Tibial nerve (tissue), 4 donors: ENCODE measurements at regions not wholly inside any gene's neighbourhood (a gene's known extent, or its start where the extent isn't known, plus 50 kb on each side); places are given as distances from the start of the nearest gene placed in this dataset.

Source experiments
- CTCF ChIP-seq, 5 experiments: fragments of 200-600 bp in 3 of 5; fragments of 450-650 bp in 2 of 5; sonication (generic) in 3 of 5; IDR thresholded peaks; one replicate each; pipeline ENCODE4 v1.5.1; 2016 to 2019; ENCODE audit warnings: antibody characterized with exemption in 5 of 5, mild to moderate bottlenecking in 3 of 5, moderate library complexity in 2 of 5
- EP300 ChIP-seq, 2 donors: sonication (generic); formaldehyde crosslinking; IDR thresholded peaks; one replicate each; pipeline ENCODE4 v1.6.1; 2017; ENCODE audit warnings: antibody characterized with exemption in 2 of 2, mild to moderate bottlenecking in 1 of 2
- POLR2A ChIP-seq, 2 donors: fragments of 450-650 bp; IDR thresholded peaks; one replicate each; pipeline ENCODE4 v1.6.1; 2017; ENCODE audit warnings: antibody characterized with exemption in 2 of 2, mild to moderate bottlenecking in 2 of 2, moderate library complexity in 2 of 2

DNA sequence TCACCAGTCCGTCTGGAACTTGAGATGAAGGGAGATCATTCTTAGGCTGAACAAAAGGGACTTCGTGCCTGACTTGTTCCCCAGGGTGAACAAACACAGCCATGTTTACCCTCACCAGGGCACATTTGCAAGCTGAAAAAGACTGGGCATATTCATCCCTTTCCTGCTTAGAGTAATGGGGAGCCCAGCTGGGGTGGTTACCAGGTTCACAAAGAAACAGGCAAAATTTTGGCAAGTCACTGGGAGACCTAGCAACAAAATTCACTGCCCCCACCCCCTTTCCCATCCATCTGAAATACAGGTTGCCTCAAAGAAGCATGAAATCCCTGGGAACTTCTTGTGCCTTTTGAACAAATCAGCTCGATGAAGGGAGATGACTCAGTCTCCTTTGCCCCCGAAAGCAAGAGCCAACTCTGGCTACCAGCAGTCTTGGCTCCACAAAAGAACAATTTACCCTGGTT is 775.0 kb downstream of the SQOR start:
- TF ChIP-seq CTCF (IDR thresholded peaks at IDR 0.05) (no peak), EP300 (IDR thresholded peaks at IDR 0.05) (no peak), POLR2A (IDR thresholded peaks at IDR 0.05) (no peak)
